PFSK-1 (cell line): ENCODE measurements at regions not wholly inside any gene's neighbourhood (a gene's known extent, or its start where the extent isn't known, plus 50 kb on each side); places are given as distances from the start of the nearest gene placed in this dataset.

Experiments
- FOXP2 ChIP-seq: optimal IDR thresholded peaks from 2 replicates; pipeline ENCODE3; 2011; ENCODE audit warnings: borderline replicate concordance, control low read depth, inconsistent platforms; ENCODE audit not compliant: insufficient read depth; ENCODE audit errors: extremely low read length, extremely low read depth
- POLR2AphosphoS5 ChIP-seq: IDR thresholded peaks from 2 replicates; pipeline ENCODE4 v1.6.1; 2012; ENCODE audit warnings: low read depth, mild to moderate bottlenecking, control low read depth, low read length, moderate library complexity
- SIN3A ChIP-seq: IDR thresholded peaks from 2 replicates; pipeline ENCODE4 v1.6.1; 2012; ENCODE audit warnings: mild to moderate bottlenecking, low read length, moderate library complexity, borderline replicate concordance; ENCODE audit not compliant: insufficient read depth
- TAF1 ChIP-seq: IDR thresholded peaks from 2 replicates; pipeline ENCODE4 v1.6.1; 2012; ENCODE audit warnings: low read length, control low read depth, borderline replicate concordance; ENCODE audit not compliant: insufficient read depth
- TF ChIP-seq, protein P1 (sequence below), 2 experiments: IDR thresholded peaks; 2 replicates each; pipeline versions ENCODE4 v1.6.1 to v1.8.0; 2011 to 2012; ENCODE audit warnings: low read depth in 2 of 2, low read length in 2 of 2, control low read depth in 1 of 2, inconsistent platforms in 1 of 2, mild to moderate bottlenecking in 1 of 2, moderate library complexity in 1 of 2; ENCODE audit not compliant: insufficient read depth in 1 of 2

DNA sequence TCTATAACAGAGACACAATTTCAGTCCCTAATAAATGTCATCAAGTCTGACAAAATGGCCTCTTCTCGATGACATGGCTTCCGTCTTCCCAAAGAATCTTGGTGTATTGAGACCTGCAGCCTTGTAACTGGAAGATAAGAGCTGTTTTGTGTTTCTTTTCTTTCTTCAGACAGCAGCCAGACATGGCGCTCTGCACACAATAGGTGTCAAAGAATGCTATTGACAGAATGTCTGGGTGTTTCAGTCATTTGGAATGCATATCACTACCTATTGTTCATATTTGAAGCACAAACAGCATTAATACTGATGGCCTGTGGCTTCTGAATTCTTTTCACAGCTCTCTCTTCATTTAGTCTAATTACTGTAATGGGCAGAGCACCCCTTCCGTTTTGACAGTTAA lies 344.8 kb downstream of the RPRM start:
- no peak for TF ChIP-seq SIN3A
- TF ChIP-seq POLR2AphosphoS5 = no peak
- TF ChIP-seq TAF1 = no peak
- TF ChIP-seq, protein P1, sequence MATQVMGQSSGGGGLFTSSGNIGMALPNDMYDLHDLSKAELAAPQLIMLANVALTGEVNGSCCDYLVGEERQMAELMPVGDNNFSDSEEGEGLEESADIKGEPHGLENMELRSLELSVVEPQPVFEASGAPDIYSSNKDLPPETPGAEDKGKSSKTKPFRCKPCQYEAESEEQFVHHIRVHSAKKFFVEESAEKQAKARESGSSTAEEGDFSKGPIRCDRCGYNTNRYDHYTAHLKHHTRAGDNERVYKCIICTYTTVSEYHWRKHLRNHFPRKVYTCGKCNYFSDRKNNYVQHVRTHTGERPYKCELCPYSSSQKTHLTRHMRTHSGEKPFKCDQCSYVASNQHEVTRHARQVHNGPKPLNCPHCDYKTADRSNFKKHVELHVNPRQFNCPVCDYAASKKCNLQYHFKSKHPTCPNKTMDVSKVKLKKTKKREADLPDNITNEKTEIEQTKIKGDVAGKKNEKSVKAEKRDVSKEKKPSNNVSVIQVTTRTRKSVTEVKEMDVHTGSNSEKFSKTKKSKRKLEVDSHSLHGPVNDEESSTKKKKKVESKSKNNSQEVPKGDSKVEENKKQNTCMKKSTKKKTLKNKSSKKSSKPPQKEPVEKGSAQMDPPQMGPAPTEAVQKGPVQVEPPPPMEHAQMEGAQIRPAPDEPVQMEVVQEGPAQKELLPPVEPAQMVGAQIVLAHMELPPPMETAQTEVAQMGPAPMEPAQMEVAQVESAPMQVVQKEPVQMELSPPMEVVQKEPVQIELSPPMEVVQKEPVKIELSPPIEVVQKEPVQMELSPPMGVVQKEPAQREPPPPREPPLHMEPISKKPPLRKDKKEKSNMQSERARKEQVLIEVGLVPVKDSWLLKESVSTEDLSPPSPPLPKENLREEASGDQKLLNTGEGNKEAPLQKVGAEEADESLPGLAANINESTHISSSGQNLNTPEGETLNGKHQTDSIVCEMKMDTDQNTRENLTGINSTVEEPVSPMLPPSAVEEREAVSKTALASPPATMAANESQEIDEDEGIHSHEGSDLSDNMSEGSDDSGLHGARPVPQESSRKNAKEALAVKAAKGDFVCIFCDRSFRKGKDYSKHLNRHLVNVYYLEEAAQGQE (IDR thresholded peaks at IDR 0.05; ENCODE audit: insufficient read depth in 1 of 2, low read depth in 2 of 2, low read length in 2 of 2) = no peak
- TF ChIP-seq FOXP2 = no peak
